ENCODE measurements at regions not wholly inside any gene's neighbourhood (a gene's known extent, or its start where the extent isn't known, plus 50 kb on each side); places are given as distances from the start of the nearest gene placed in this dataset.

- H3K4me3 ChIP-seq (ENCODE audit: low read length), result no peak overlapping the region
- TF ChIP-seq CTCF (conservative IDR thresholded peaks at IDR 0.05; ENCODE audit: low read length), result no peak
- DNase-seq (ENCODE audit: low read depth), result peak; percentile 99
Observed at GRCh38 chr5:73321757-73322436, 126.7 kb downstream of the FOXD1 start.

- H3K4me3 ChIP-seq (ENCODE audit: low read length), result no peak overlapping the region
- no peak for TF ChIP-seq CTCF (conservative IDR thresholded peaks at IDR 0.05; ENCODE audit: low read length)
- DNase-seq (ENCODE audit: low read depth), result no peak
Observed at GRCh38 chr5:73319036-73319435, 129.5 kb downstream of the FOXD1 start.

- TF ChIP-seq CTCF (conservative IDR thresholded peaks at IDR 0.05; ENCODE audit: low read length), result no peak
- peak; percentile 70 for DNase-seq (ENCODE audit: low read depth)
- H3K4me3 ChIP-seq (ENCODE audit: low read length), result no peak overlapping the region
Observed at GRCh38 chr5:73318308-73318719, 130.3 kb downstream of the FOXD1 start.

GRCh38 chr5:73317523-73317922, 131.1 kb downstream of the FOXD1 start:
- no peak for TF ChIP-seq CTCF (conservative IDR thresholded peaks at IDR 0.05; ENCODE audit: low read length)
- H3K4me3 ChIP-seq (ENCODE audit: low read length), result no peak overlapping the region
- no peak for DNase-seq (ENCODE audit: low read depth)

- H3K4me3 ChIP-seq (ENCODE audit: low read length), result no peak overlapping the region
- no peak for DNase-seq (ENCODE audit: low read depth)
- TF ChIP-seq CTCF (conservative IDR thresholded peaks at IDR 0.05; ENCODE audit: low read length), result no peak
Observed at GRCh38 chr5:73314395-73315257, 134.0 kb downstream of the FOXD1 start.

- no peak for TF ChIP-seq CTCF (conservative IDR thresholded peaks at IDR 0.05; ENCODE audit: low read length)
- DNase-seq (ENCODE audit: low read depth), result peak; percentile 56
- H3K4me3 ChIP-seq (ENCODE audit: low read length), result no peak overlapping the region
Observed at GRCh38 chr5:73312872-73313510, 135.6 kb downstream of the FOXD1 start.
